ENCODE measurements at regions not wholly inside any gene's neighbourhood (a gene's known extent, or its start where the extent isn't known, plus 50 kb on each side); places are given as distances from the start of the nearest gene placed in this dataset.

- peaks cover 69% of the 10 kb centered on the region for H3K27me3 ChIP-seq (ENCODE audit: low read length)
- no peaks in the 10 kb centered on the region for H3K9me2 ChIP-seq (replicated peaks; ENCODE audit: low read length)
- H3K4me2 ChIP-seq (ENCODE audit: low read length) = no peak overlapping the region
- no peak overlapping the region for H3K27ac ChIP-seq (ENCODE audit: low read length)
- H3K4me1 ChIP-seq (ENCODE audit: insufficient read depth, low read length) = no peaks in the 10 kb centered on the region
- no TSS peak for BruUV-seq (replicated peaks)
- intact Hi-C loops (cut with micrococcal nuclease) = no loop called here
- no peaks in the 10 kb centered on the region for H3F3A ChIP-seq (ENCODE audit: low read length, unreplicated experiment)
- CTCF ChIA-PET = no interaction called here
- TF ChIP-seq EZH2 (IDR thresholded peaks at IDR 0.05; ENCODE audit: low read length, unreplicated experiment) (no peak), CTCF (conservative IDR thresholded peaks at IDR 0.05; ENCODE audit: low read depth, low read length) (no peak), EZH2phosphoT487 (IDR thresholded peaks at IDR 0.05; ENCODE audit: borderline replicate concordance, low read length) (no peak)
- POLR2A ChIA-PET (ENCODE audit: unreplicated experiment) = no interaction called here
- H3K79me2 ChIP-seq (ENCODE audit: low read length) = no peaks in the 10 kb centered on the region
- no peaks in the 10 kb centered on the region for H3K36me3 ChIP-seq (ENCODE audit: low read depth, low read length)
- no peak for ATAC-seq
- no peak for DNase-seq
- H4K20me1 ChIP-seq (ENCODE audit: low read length) = no peaks in the 10 kb centered on the region
- H3K9me3 ChIP-seq (ENCODE audit: low read length) = no peaks in the 10 kb centered on the region
- no peak overlapping the region for H3K9ac ChIP-seq (ENCODE audit: low read length)
- no peak overlapping the region for H3K4me3 ChIP-seq (ENCODE audit: low read length)
- H2AFZ ChIP-seq (ENCODE audit: low read length) = no peak overlapping the region
These were observed 146.6 kb downstream of the RNF144B start for GRCh38 chr6:18533793-18534192.

- no peaks in the 10 kb centered on the region for H3K36me3 ChIP-seq (ENCODE audit: low read depth, low read length)
- ATAC-seq (no peak), DNase-seq (no peak)
- no peaks in the 10 kb centered on the region for H3K4me1 ChIP-seq (ENCODE audit: insufficient read depth, low read length)
- H3K27me3 ChIP-seq (ENCODE audit: low read length) = peaks cover 75% of the 10 kb centered on the region
- H3K27ac ChIP-seq (ENCODE audit: low read length) = no peak overlapping the region
- no peaks in the 10 kb centered on the region for H3K9me3 ChIP-seq (ENCODE audit: low read length)
- H3K9ac ChIP-seq (ENCODE audit: low read length) = no peak overlapping the region
- no peak for TF ChIP-seq CTCF (conservative IDR thresholded peaks at IDR 0.05; ENCODE audit: low read depth, low read length)
- no peak for TF ChIP-seq EZH2phosphoT487 (IDR thresholded peaks at IDR 0.05; ENCODE audit: borderline replicate concordance, low read length)
- TF ChIP-seq EZH2 (IDR thresholded peaks at IDR 0.05; ENCODE audit: low read length, unreplicated experiment) = no peak
- H3F3A ChIP-seq (ENCODE audit: low read length, unreplicated experiment) = no peaks in the 10 kb centered on the region
- ChIA-PET POLR2A (ENCODE audit: unreplicated experiment) (no interaction called here), CTCF (no interaction called here)
- no peaks in the 10 kb centered on the region for H4K20me1 ChIP-seq (ENCODE audit: low read length)
- H3K4me2 ChIP-seq (ENCODE audit: low read length) = no peak overlapping the region
- no peaks in the 10 kb centered on the region for H3K79me2 ChIP-seq (ENCODE audit: low read length)
- no peaks in the 10 kb centered on the region for H3K9me2 ChIP-seq (replicated peaks; ENCODE audit: low read length)
- H3K4me3 ChIP-seq (ENCODE audit: low read length) = no peak overlapping the region
- no peak overlapping the region for H2AFZ ChIP-seq (ENCODE audit: low read length)
- BruUV-seq (replicated peaks) = no TSS peak
- intact Hi-C loops (cut with micrococcal nuclease) = no loop called here
These were observed 149.5 kb downstream of the RNF144B start for GRCh38 chr6:18536591-18537055.

GRCh38 chr6:18538315-18538714 lies 151.2 kb downstream of the RNF144B start:
- POLR2A ChIA-PET (ENCODE audit: unreplicated experiment) = no interaction called here

More at GRCh38 chr6:18538315-18538714, 151.2 kb downstream of the RNF144B start:
- ATAC-seq (no peak), DNase-seq (no peak)
- Histone ChIP-seq H3K9ac (ENCODE audit: low read length) (no peak overlapping the region), H4K20me1 (ENCODE audit: low read length) (no peaks in the 10 kb centered on the region), H3K36me3 (ENCODE audit: low read depth, low read length) (no peaks in the 10 kb centered on the region), H3K27me3 (ENCODE audit: low read length) (peaks cover 76% of the 10 kb centered on the region), H3F3A (ENCODE audit: low read length, unreplicated experiment) (no peaks in the 10 kb centered on the region), H3K4me3 (ENCODE audit: low read length) (no peak overlapping the region), H2AFZ (ENCODE audit: low read length) (no peak overlapping the region), H3K4me2 (ENCODE audit: low read length) (no peak overlapping the region), H3K9me2 (replicated peaks; ENCODE audit: low read length) (no peaks in the 10 kb centered on the region), H3K79me2 (ENCODE audit: low read length) (no peaks in the 10 kb centered on the region), H3K27ac (ENCODE audit: low read length) (no peak overlapping the region), H3K4me1 (ENCODE audit: insufficient read depth, low read length) (no peaks in the 10 kb centered on the region), H3K9me3 (ENCODE audit: low read length) (no peaks in the 10 kb centered on the region)
- BruUV-seq (replicated peaks) = no TSS peak
- CTCF ChIA-PET = no interaction called here
- TF ChIP-seq CTCF (conservative IDR thresholded peaks at IDR 0.05; ENCODE audit: low read depth, low read length) (no peak), EZH2phosphoT487 (IDR thresholded peaks at IDR 0.05; ENCODE audit: borderline replicate concordance, low read length) (no peak), EZH2 (IDR thresholded peaks at IDR 0.05; ENCODE audit: low read length, unreplicated experiment) (no peak)
- intact Hi-C loops (cut with micrococcal nuclease) = no loop called here

Data from PC-3 (cell line).